Keratinocyte (primary cell): ENCODE measurements at regions not wholly inside any gene's neighbourhood (a gene's known extent, or its start where the extent isn't known, plus 50 kb on each side); places are given as distances from the start of the nearest gene placed in this dataset.

Experiments used
- CTCF ChIP-seq, 3 experiments: IDR thresholded peaks in 1 of 3; conservative IDR thresholded peaks in 1 of 3; optimal IDR thresholded peaks in 1 of 3; 2 replicates in 2 of 3; 3 replicates in 1 of 3; pipeline versions ENCODE3 to v1.5.1; 2011; ENCODE audit warnings: low read length in 3 of 3, mild to moderate bottlenecking in 3 of 3, moderate library complexity in 2 of 3, control low read depth in 1 of 3, inconsistent platforms in 1 of 3; ENCODE audit not compliant: insufficient read depth in 2 of 3; ENCODE audit errors: extremely low read depth in 1 of 3
- EZH2 ChIP-seq: IDR thresholded peaks from one replicate; pipeline ENCODE4 v1.6.1; 2012; ENCODE audit warnings: inconsistent platforms, mild to moderate bottlenecking, low read length, moderate library complexity

GRCh38 chr14:98984027-98984718 is 287.8 kb downstream of the BCL11B start:
- TF ChIP-seq CTCF (optimal IDR thresholded peaks at IDR 0.05 in 1 of 3, IDR thresholded peaks at IDR 0.05 in 1 of 3, conservative IDR thresholded peaks at IDR 0.05 in 1 of 3; ENCODE audit: extremely low read depth in 1 of 3, insufficient read depth in 2 of 3, low read length in 3 of 3) (no peak), EZH2 (no peak)
